ENCODE measurements at regions not wholly inside any gene's neighbourhood (a gene's known extent, or its start where the extent isn't known, plus 50 kb on each side); places are given as distances from the start of the nearest gene placed in this dataset.
"Not testable (repeated sequence)": the region's sequence is repeated elsewhere in the genome, so short reads cannot be mapped to it uniquely, and the experiment has no call there.

DNA sequence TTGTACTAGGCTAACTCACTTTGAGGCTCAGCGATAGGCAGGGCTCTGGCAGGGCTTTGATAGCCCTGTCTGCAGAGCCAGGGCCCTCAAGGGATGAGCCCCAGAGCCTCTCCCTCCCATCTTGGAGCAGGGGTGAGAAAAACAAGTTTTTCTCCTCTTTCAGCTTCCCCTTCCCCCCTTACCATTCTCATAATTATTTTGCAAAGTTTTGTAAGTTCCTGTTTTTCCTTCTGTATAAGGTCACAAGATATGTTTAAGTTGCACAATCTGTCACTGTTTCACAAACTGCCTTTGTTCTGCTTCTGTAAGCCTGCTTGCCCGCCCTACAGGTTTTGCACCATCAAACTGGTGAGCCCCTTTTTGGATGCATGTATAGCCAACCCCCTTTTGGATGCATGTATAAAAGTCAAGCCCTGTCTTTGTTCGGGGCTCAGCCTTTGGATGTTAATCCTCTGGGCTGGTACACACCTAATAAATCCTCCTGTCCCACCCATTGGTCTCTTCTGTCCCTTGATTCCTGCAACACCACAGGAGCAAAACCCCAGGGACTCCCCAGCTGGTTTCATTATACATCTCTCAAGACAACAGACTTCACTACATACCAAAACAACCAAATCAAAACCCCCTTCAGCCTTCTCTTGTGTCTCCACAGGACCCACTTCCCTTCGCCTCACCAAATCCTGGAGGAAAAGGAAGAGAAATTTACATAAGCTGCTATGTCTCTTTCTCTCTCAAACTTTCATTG, 52.5 kb upstream of the RESF1 start:
- no peak for DNase-seq

GRCh38 chr12:31903025-31903424, 56.2 kb upstream of the RESF1 start:
- DNase-seq, result no peak

GRCh38 chr12:31900271-31900670, 58.9 kb upstream of the RESF1 start:
- DNase-seq, result no peak

- no peak for DNase-seq
Observed at GRCh38 chr12:31899109-31899508, 60.1 kb upstream of the RESF1 start.

- DNase-seq, result no peak
Observed at GRCh38 chr12:31897781-31898503, 61.3 kb upstream of the RESF1 start.

DNA sequence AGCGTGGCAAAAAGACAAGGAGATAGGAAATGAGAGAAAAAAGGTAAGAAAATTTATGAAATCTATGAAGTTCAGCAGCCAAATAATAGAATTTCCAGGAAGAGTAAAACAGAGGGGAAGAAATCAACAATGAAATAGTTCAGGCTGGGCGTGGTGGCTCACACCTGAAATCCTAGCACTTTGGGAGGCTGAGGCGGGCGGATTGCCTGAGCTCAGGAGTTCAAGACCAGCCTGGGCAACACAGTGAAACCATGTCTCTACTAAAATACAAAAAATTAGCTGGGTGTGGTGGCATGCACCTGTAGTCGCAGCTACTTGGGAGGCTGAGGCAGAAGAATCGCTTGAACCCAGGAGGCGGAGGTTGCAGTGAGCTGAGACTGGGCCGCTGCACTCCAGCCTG, 62.1 kb upstream of the RESF1 start:
- DNase-seq, result not testable (repeated sequence)

GRCh38 chr12:31896514-31897039, 62.6 kb upstream of the RESF1 start:
- no peak for DNase-seq

DNA sequence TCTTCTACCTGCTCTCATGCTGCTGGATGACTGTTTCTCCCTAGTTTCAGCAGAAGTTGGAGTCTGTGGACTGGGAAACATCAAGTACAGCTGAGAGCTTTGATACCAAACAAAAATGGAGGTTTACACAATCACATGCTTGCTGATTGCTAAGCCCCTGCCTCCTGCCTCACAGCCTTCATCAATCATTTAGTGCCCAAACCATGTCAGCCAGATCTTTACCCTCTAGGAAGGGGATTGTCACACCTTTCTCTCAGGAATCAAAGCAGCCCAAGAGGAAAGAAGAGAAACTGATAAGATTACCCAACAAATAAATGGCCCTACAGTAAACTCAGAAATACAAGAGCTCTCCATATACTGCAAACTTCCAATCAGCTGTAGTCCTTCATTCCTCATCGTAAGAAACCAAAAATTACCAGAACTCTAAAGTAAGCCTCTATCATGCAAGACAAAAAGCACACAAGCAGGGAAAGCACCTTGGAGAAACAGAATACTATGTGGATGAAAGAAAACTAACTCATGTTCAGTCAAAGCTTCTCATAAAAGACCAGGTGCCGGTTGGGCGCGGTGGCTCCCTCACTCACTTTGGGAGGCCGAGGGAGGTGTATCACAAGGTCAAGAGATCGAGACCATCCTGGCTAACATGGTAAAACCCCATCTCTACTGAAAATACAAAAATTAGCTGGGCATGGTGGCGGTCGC, 63.6 kb upstream of the RESF1 start:
- no peak for DNase-seq

DNA sequence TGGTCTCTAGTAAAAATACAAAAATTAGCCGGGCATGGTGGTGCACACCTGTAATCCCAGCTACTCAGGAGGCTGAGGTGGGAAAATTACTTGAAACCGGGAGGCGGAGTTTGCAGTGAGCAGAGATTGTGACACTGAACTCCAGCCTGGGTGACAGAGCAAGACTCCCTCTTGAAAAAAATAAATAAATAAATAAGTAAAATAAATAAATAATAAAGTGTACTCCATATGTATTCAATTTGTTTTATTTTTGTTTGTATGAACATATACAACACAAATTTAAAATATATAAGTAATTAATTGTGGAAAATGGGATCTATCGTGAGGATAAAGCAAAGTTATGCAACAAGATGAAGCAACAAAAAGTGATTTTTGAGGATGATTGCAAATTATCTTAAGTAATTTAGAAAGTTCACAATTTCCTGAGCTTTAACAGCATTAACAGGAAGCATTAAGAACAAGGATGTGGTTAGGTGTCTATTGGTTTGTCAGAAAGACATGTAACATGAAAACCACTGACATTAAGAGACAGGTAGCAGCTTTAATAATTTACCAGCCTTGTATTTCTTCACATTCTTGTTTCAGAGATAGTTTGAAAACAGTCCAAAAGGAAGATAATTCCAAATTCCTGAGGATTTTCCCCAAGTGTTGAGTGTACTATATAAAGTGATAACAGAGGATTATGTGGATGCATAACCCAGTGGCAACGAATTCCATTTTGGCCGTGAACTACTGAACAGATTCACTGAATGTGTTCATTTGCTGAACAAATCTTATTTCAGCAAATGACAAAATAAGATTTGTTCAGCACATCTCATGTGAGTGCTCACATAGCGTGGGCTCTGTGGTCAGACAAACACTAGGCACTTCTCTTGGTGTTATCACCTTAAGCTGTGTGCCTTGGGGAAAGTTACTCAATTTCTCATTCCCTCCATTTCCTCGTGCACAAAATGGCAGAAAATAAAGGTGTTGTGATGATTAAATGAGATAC, 68.6 kb upstream of the RESF1 start:
- no peak for DNase-seq

DNA sequence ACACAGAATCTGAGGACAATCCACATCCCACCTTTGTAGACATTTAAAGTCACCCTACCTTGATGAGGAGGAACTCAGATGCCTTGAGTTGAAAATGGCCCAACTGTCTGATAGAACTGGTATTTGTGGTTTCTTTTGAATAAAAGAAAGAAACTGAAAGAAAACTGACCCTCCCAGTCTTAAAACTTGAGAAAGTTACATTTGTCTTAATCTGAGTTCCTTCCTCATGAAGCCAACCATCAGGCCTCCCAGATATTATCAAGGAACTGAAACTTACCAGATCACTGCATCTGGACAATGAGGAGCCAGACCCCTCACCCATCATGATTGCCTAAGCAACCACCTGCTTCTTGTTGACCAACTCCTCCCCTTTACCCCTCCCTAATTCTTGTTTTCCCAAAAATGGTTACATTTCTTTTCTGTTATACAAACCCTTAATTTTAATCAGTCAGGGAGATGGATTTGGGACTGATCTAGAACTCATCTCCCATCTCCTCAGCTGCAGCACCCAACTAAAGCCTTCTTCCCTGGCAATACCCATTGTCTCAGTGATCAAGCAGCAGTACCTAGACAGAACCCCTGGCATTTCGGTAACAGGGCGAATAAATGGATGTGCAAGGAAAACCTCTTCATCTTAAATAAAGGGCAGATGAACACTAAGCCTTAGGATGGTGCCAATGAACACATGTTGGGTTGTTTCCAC, 72.0 kb upstream of the RESF1 start:
- no peak for DNase-seq

DNA sequence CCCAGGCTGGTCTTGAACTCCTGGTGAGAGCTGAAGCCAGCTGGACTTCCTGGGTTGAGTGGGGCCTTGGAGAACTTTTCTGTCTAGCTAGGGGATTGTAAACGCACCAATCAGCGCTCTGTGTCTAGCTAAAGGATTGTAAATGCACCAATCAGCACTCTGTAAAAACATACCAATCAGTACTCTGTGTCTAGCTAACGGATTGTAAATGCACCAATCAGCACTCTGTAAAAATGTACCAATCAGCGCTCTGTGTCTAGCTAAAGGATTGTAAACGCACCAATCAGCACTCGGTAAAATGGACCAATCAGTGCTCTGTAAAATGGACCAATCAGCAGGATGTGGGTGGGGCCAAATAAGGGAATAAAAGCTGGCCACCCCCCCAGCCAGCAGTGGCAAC, 76.5 kb upstream of the RESF1 start:
- not testable (repeated sequence) for DNase-seq

- no peak for DNase-seq
Observed at GRCh38 chr12:31880340-31880739, 78.9 kb upstream of the RESF1 start.

- no peak for DNase-seq
Observed at GRCh38 chr12:31877884-31878283, 81.3 kb upstream of the RESF1 start.

GRCh38 chr12:31876568-31877424, 82.4 kb upstream of the RESF1 start:
- DNase-seq, result no peak

GRCh38 chr12:31875609-31875964, 83.6 kb upstream of the RESF1 start:
- no peak for DNase-seq

DNA sequence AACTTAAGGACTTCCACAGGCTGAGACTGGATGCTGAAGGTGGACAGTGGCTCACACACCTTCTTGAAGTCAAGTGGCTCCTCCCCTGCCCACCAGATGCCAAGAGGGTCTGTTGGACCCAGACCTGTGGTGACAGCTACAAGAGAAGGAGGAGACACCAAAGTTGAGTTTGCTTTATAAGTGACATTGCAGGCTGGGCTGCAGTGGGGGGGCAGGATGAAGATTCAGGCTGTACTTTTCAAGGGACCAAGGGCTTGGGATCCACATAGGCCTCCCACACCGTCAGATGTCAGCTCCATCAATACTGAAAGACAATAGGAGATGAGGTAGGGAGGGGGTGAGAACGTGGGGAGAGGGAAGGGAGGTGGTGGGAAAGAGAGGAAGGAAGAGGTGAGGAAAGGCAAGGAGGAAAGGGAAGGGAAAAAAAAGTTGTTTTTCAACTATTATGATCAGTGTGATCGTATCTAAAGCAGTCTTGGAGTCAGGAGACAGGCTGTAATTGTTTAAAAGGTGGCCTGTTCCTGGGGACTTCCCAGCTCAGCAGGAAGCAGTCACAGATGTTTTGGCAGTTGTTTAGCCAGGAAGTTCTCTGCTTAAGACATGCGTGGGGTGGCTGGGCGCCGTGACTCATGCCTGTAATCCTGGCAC, 84.1 kb upstream of the RESF1 start:
- peak; percentile 21 for DNase-seq

- DNase-seq, result no peak
Observed at GRCh38 chr12:31872831-31873604, 86.2 kb upstream of the RESF1 start.

DNA sequence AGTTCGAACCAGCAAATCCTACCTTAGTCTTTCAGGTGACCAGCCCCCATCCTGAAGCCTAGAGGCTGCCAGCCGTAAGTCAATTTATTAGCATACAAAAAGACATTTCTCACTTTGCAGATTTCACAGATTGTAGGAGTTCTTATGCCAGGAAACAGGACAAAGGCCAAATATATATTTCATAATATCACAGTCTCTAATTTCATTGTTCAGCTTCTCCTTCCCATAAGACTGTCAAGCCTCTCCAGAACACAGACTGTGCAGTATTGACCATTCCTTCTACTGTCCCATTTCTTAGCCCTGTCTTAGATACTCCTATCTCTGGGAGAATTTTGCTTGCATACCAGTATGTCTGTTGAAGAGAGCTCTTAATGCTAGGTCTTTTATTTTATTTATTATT, 89.2 kb upstream of the RESF1 start:
- no peak for DNase-seq

DNA sequence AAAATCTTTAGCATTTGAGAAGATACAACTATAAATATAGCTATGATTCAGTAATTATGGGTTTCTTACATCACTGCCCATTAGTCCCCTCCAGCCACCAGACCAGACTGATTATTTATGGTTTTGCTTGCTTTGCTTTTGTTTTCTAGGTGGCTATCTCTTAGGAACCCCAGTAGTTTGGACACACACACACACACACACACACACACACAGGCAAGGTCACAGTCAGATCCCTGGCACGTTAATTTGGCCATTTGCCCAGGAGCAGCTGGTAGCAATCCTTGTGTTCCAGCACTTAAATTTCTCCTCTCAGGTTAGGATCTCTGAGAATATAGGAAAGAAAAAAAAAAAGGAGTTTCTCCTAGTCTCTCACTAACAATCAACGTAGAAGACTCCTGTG, 90.2 kb upstream of the RESF1 start:
- DNase-seq, result no peak

Data from activated gamma-delta T cell (primary cell).